Small intestine (tissue), 7 donors: ENCODE measurements at regions not wholly inside any gene's neighbourhood (a gene's known extent, or its start where the extent isn't known, plus 50 kb on each side); places are given as distances from the start of the nearest gene placed in this dataset.
A peak's percentile ranks its signal among the peaks of the same experiment; 100 is the strongest.

ENCODE experiments used
- DNase-seq, 2 donors: peaks; one replicate each; pipeline versions ENCODE4 v3.0.0 to v3.0.0-alpha.2; 2013
- FAIRE-seq: peaks from 2 replicates; lab custom pipeline; 2012; peaks lifted over from hg19 to GRCh38; lab: Jason Lieb, UNC
- H3K27ac ChIP-seq, 3 donors: one replicate each; pipeline ENCODE4 v1.5.1; 2013; ENCODE audit warnings: low read length in 2 of 3, mild to moderate bottlenecking in 2 of 3, control low read depth in 1 of 3, inconsistent platforms in 1 of 3, low read depth in 1 of 3, moderate library complexity in 1 of 3
- H3K27me3 ChIP-seq, 3 donors: one replicate each; pipeline ENCODE4 v1.6.1; 2013; ENCODE audit warnings: low read length in 3 of 3, inconsistent platforms in 1 of 3; ENCODE audit not compliant: control insufficient read depth in 3 of 3, insufficient read depth in 3 of 3
- H3K36me3 ChIP-seq, 3 donors: one replicate each; pipeline ENCODE4 v1.6.1; 2013; ENCODE audit warnings: low read length in 3 of 3, inconsistent platforms in 1 of 3, low read depth in 1 of 3, mild to moderate bottlenecking in 1 of 3, moderate library complexity in 1 of 3; ENCODE audit not compliant: control insufficient read depth in 3 of 3, insufficient read depth in 2 of 3
- H3K4me1 ChIP-seq, 3 donors: one replicate each; pipeline ENCODE4 v1.6.1; 2013; ENCODE audit warnings: low read length in 2 of 3, inconsistent platforms in 1 of 3, low read depth in 1 of 3, mild to moderate bottlenecking in 1 of 3, moderate library complexity in 1 of 3; ENCODE audit not compliant: control insufficient read depth in 3 of 3, insufficient read depth in 2 of 3
- H3K4me3 ChIP-seq, 3 donors: one replicate each; pipeline ENCODE4 v1.5.1; 2013; ENCODE audit warnings: low read length in 3 of 3, control low read depth in 1 of 3, inconsistent platforms in 1 of 3, low read depth in 1 of 3, mild to moderate bottlenecking in 1 of 3, moderate library complexity in 1 of 3
- H3K9me3 ChIP-seq, 2 donors: one replicate each; pipeline ENCODE4 v1.6.1; 2013; ENCODE audit warnings: low read depth in 1 of 2, low read length in 1 of 2; ENCODE audit not compliant: control insufficient read depth in 2 of 2, insufficient read depth in 1 of 2
- WGBS, 3 donors: extraction: QIAGEN DNeasy Blood & Tissue Kit; methylation state at CpG; one replicate each; pipeline ENCODE4 v1.1.7; 2013; 5-methylcytosine and 5-hydroxymethylcytosine counted together
- donor health status: healthy with polysubstance abuse.
- donor health status: control.
- donor health status: control.
- donor health status: Bipolar disorder and iron deficiency.
- donor health status: healthy.

- DNase-seq (peak in 1 of 2 donors; percentile 16), FAIRE-seq (no peak)
- no peaks in the 10 kb centered on the region for H3K4me1 ChIP-seq
- 37 to 58% (median 57%) methylated on average over 5 of the region's 5 CpGs for WGBS, 3 donors
- H3K9me3 ChIP-seq, result no peaks in the 10 kb centered on the region
- no peak overlapping the region for H3K4me3 ChIP-seq
- no peaks in the 10 kb centered on the region for H3K36me3 ChIP-seq
- H3K27ac ChIP-seq, result no peak overlapping the region
- no peaks in the 10 kb centered on the region for H3K27me3 ChIP-seq
These were observed 225.7 kb downstream of the DPH6 start for GRCh38 chr15:35320158-35320780.

GRCh38 chr15:35319354-35319753 is 226.6 kb downstream of the DPH6 start:
- Histone ChIP-seq H3K4me1 (no peaks in the 10 kb centered on the region), H3K4me3 (no peak overlapping the region), H3K36me3 (no peaks in the 10 kb centered on the region), H3K27me3 (no peaks in the 10 kb centered on the region), H3K27ac (no peak overlapping the region), H3K9me3 (no peaks in the 10 kb centered on the region)
- no peak for DNase-seq
- WGBS, 3 donors, result 93 to 96% (median 94%) methylated on average over 8 of the region's 8 CpGs
- no peak for FAIRE-seq

GRCh38 chr15:35317217-35317616 is 228.7 kb downstream of the DPH6 start:
- Histone ChIP-seq H3K36me3 (no peaks in the 10 kb centered on the region), H3K4me3 (no peak overlapping the region), H3K4me1 (no peaks in the 10 kb centered on the region), H3K27me3 (no peaks in the 10 kb centered on the region), H3K27ac (no peak overlapping the region), H3K9me3 (no peaks in the 10 kb centered on the region)
- no peak for DNase-seq
- no peak for FAIRE-seq

- no peak overlapping the region for H3K27ac ChIP-seq
- no peak overlapping the region for H3K4me3 ChIP-seq
- FAIRE-seq (no peak), DNase-seq (no peak)
- peaks cover 0 to 4% (median 0%) of the 10 kb centered on the region in 3 donors for H3K4me1 ChIP-seq
- no peaks in the 10 kb centered on the region for H3K36me3 ChIP-seq
- no peaks in the 10 kb centered on the region for H3K27me3 ChIP-seq
- WGBS, 3 donors, result 57 to 72% (median 61%) methylated on average over 1 of the region's 1 CpG
- no peaks in the 10 kb centered on the region for H3K9me3 ChIP-seq
These were observed 227.2 kb upstream of the NANOGP8 start for GRCh38 chr15:35312344-35312743.

- H3K4me3 ChIP-seq, result no peak overlapping the region
- H3K36me3 ChIP-seq, result no peaks in the 10 kb centered on the region
- DNase-seq (no peak), FAIRE-seq (no peak)
- no peaks in the 10 kb centered on the region for H3K9me3 ChIP-seq
- no peak overlapping the region for H3K27ac ChIP-seq
- 66 to 75% (median 70%) methylated on average over 3 of the region's 3 CpGs for WGBS, 3 donors
- H3K27me3 ChIP-seq, result no peaks in the 10 kb centered on the region
- H3K4me1 ChIP-seq, result peaks cover 0 to 4% (median 3%) of the 10 kb centered on the region in 3 donors
These were observed 226.5 kb upstream of the NANOGP8 start for GRCh38 chr15:35311615-35312014.

- Histone ChIP-seq H3K27me3 (no peaks in the 10 kb centered on the region), H3K4me3 (no peak overlapping the region), H3K4me1 (peaks cover 0 to 12% (median 6%) of the 10 kb centered on the region in 3 donors), H3K9me3 (no peaks in the 10 kb centered on the region), H3K36me3 (no peaks in the 10 kb centered on the region), H3K27ac (no peak overlapping the region)
- WGBS, 3 donors, result 79 to 92% (median 81%) methylated on average over 3 of the region's 3 CpGs
- DNase-seq, result no peak
- no peak for FAIRE-seq
These were observed 224.8 kb upstream of the NANOGP8 start for GRCh38 chr15:35309886-35310285.

- Histone ChIP-seq H3K4me3 (no peak overlapping the region), H3K36me3 (no peaks in the 10 kb centered on the region), H3K27ac (no peak overlapping the region), H3K4me1 (peaks cover 0 to 12% (median 6%) of the 10 kb centered on the region in 3 donors), H3K27me3 (no peaks in the 10 kb centered on the region), H3K9me3 (no peaks in the 10 kb centered on the region)
- no peak for FAIRE-seq
- WGBS, 3 donors, result 24 to 38% (median 35%) methylated on average over 2 of the region's 2 CpGs
- DNase-seq, result peak; percentile 16 to 35
These were observed 223.7 kb upstream of the NANOGP8 start for GRCh38 chr15:35308802-35309201.

- Histone ChIP-seq H3K27ac (no peak overlapping the region), H3K4me1 (peaks cover 0 to 12% (median 6%) of the 10 kb centered on the region in 3 donors), H3K27me3 (no peaks in the 10 kb centered on the region), H3K36me3 (no peaks in the 10 kb centered on the region), H3K9me3 (no peaks in the 10 kb centered on the region), H3K4me3 (no peak overlapping the region)
- DNase-seq (no peak), FAIRE-seq (no peak)
- 95 to 100% (median 96%) methylated on average over 1 of the region's 1 CpG for WGBS, 3 donors
These were observed 222.6 kb upstream of the NANOGP8 start for GRCh38 chr15:35307676-35308075.

GRCh38 chr15:35307026-35307425 is 221.9 kb upstream of the NANOGP8 start:
- no peaks in the 10 kb centered on the region for H3K9me3 ChIP-seq
- H3K27ac ChIP-seq, result peak overlapping the region; percentile 26 to 78 (median 48)
- no peak for FAIRE-seq
- WGBS, 3 donors, result 13 to 32% (median 32%) methylated on average over 1 of the region's 1 CpG
- H3K4me1 ChIP-seq, result peaks cover 0 to 12% (median 6%) of the 10 kb centered on the region in 3 donors
- DNase-seq, result no peak
- H3K36me3 ChIP-seq, result no peaks in the 10 kb centered on the region
- no peak overlapping the region for H3K4me3 ChIP-seq
- H3K27me3 ChIP-seq, result no peaks in the 10 kb centered on the region
